ENCODE measurements at regions not wholly inside any gene's neighbourhood (a gene's known extent, or its start where the extent isn't known, plus 50 kb on each side); places are given as distances from the start of the nearest gene placed in this dataset.

- H3K27ac ChIP-seq (ENCODE audit: low read depth in 1 of 2, low read length in 2 of 2): no peak overlapping the region
- CTCF ChIA-PET: no interaction called here
- Mint-ChIP-seq H3K27ac (no peak overlapping the region), H3K4me1 (ENCODE audit: low read depth) (no peaks in the 10 kb centered on the region), H3K36me3 (ENCODE audit: low read depth) (no peaks in the 10 kb centered on the region), H3K27me3 (no peaks in the 10 kb centered on the region), H3K4me3 (no peak overlapping the region), H3K9me3 (no peaks in the 10 kb centered on the region)
- no peaks in the 10 kb centered on the region for H3K36me3 ChIP-seq (ENCODE audit: insufficient read depth, low read length)
- no peak for ATAC-seq (ENCODE audit: poor library complexity)
- no peak for DNase-seq
- no peaks in the 10 kb centered on the region for H3K9me3 ChIP-seq (ENCODE audit: control insufficient read depth in 1 of 2, insufficient read depth in 1 of 2, low read length in 2 of 2)
- H3K27me3 ChIP-seq (ENCODE audit: control insufficient read depth in 1 of 2, insufficient read depth in 2 of 2, low read length in 2 of 2): no peaks in the 10 kb centered on the region
- POLR2A ChIA-PET: no interaction called here
- no peak overlapping the region for H3K4me3 ChIP-seq (ENCODE audit: low read length)
- intact Hi-C loops (cut with DNase I, micrococcal nuclease): no loop called here
- no peaks in the 10 kb centered on the region for H3K4me1 ChIP-seq (ENCODE audit: insufficient read depth, low read length)
- no peak for TF ChIP-seq CTCF (IDR thresholded peaks at IDR 0.05)
Measured at GRCh38 chr7:125149151-125149550, 219.5 kb upstream of the POT1 start.

DNA sequence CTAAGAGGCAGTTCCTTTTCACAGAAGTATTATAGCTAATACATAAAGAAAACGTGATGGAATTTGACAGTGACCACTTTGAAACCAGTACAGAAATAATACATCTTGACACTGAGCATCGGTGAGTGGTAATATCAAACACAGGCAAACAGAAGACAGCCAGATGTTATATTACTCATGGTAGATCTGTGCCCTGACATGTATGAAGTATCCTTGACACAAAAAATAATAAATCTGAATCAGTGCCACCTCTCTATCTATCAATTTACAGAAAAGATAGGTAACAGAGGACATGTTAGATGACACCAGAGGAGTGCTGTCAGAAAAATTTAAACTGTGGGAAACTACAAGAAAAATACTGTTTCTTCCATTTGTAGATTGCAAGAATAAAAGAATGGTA is 217.4 kb upstream of the POT1 start:
- Histone ChIP-seq H3K27ac (ENCODE audit: low read depth in 1 of 2, low read length in 2 of 2) (no peak overlapping the region), H3K9me3 (ENCODE audit: control insufficient read depth in 1 of 2, insufficient read depth in 1 of 2, low read length in 2 of 2) (no peaks in the 10 kb centered on the region), H3K4me1 (ENCODE audit: insufficient read depth, low read length) (no peaks in the 10 kb centered on the region), H3K27me3 (ENCODE audit: control insufficient read depth in 1 of 2, insufficient read depth in 2 of 2, low read length in 2 of 2) (no peaks in the 10 kb centered on the region), H3K36me3 (ENCODE audit: insufficient read depth, low read length) (no peaks in the 10 kb centered on the region), H3K4me3 (ENCODE audit: low read length) (no peak overlapping the region)
- POLR2A ChIA-PET: no interaction called here
- intact Hi-C loops (cut with DNase I, micrococcal nuclease): no loop called here
- Mint-ChIP-seq H3K27me3 (no peaks in the 10 kb centered on the region), H3K36me3 (ENCODE audit: low read depth) (no peaks in the 10 kb centered on the region), H3K4me3 (no peak overlapping the region), H3K27ac (no peak overlapping the region), H3K9me3 (no peaks in the 10 kb centered on the region), H3K4me1 (ENCODE audit: low read depth) (no peaks in the 10 kb centered on the region)
- ATAC-seq (ENCODE audit: poor library complexity) (no peak), DNase-seq (no peak)
- CTCF ChIA-PET: no interaction called here
- TF ChIP-seq CTCF (IDR thresholded peaks at IDR 0.05): no peak

GRCh38 chr7:125136755-125137532 is 207.3 kb upstream of the POT1 start:
- H3K36me3 Mint-ChIP-seq (ENCODE audit: low read depth): no peaks in the 10 kb centered on the region
- Histone ChIP-seq H3K36me3 (ENCODE audit: insufficient read depth, low read length) (no peaks in the 10 kb centered on the region), H3K4me3 (ENCODE audit: low read length) (no peak overlapping the region), H3K4me1 (ENCODE audit: insufficient read depth, low read length) (no peaks in the 10 kb centered on the region), H3K27ac (ENCODE audit: low read depth in 1 of 2, low read length in 2 of 2) (no peak overlapping the region), H3K9me3 (ENCODE audit: control insufficient read depth in 1 of 2, insufficient read depth in 1 of 2, low read length in 2 of 2) (peaks cover 0 to 3% of the 10 kb centered on the region in 2 experiments), H3K27me3 (ENCODE audit: control insufficient read depth in 1 of 2, insufficient read depth in 2 of 2, low read length in 2 of 2) (no peaks in the 10 kb centered on the region)
- DNase-seq (no peak), ATAC-seq (ENCODE audit: poor library complexity) (no peak)
- H3K4me1 Mint-ChIP-seq (ENCODE audit: low read depth): no peaks in the 10 kb centered on the region
- ChIA-PET POLR2A (no interaction called here), CTCF (no interaction called here)
- no peaks in the 10 kb centered on the region for H3K27me3 Mint-ChIP-seq
- H3K4me3 Mint-ChIP-seq: no peak overlapping the region
- no peak overlapping the region for H3K27ac Mint-ChIP-seq
- intact Hi-C loops (cut with DNase I, micrococcal nuclease): no loop called here
- no peaks in the 10 kb centered on the region for H3K9me3 Mint-ChIP-seq
- no peak for TF ChIP-seq CTCF (IDR thresholded peaks at IDR 0.05)

Data from CD4-positive, alpha-beta T cell (primary cell).